H1 (cell line): ENCODE measurements at regions not wholly inside any gene's neighbourhood (a gene's known extent, or its start where the extent isn't known, plus 50 kb on each side); places are given as distances from the start of the nearest gene placed in this dataset.
A peak's percentile ranks its signal among the peaks of the same experiment; 100 is the strongest.

Source experiments
- CTCF ChIA-PET: fragments of 300-600 bp; sonication (Branson Sonifier 250); formaldehyde crosslinking; loops from one replicate; lab custom pipeline; 2021; ENCODE audit not compliant: partially characterized antibody; lab: Charles Lee
- POLR2A ChIA-PET: fragments of 300-600 bp; sonication (Branson Sonifier 250); formaldehyde crosslinking; loops from one replicate; lab custom pipeline; 2021; ENCODE audit warnings: inconsistent platforms; ENCODE audit not compliant: partially characterized antibody; lab: Charles Lee
- DNase-seq, 2 experiments: peaks; one replicate each; pipeline versions ENCODE4 v3.0.0 to v3.0.0-alpha.2; 2010 to 2022; ENCODE audit warnings: low spot score in 2 of 2, low read depth in 1 of 2, mixed read lengths in 1 of 2
- FAIRE-seq: peaks from 2 replicates; lab custom pipeline; 2011; peaks lifted over from hg19 to GRCh38; lab: Jason Lieb, UNC
- H2AFZ ChIP-seq: 2 replicates; pipeline ENCODE4 v1.8.1; 2012; ENCODE audit warnings: low read length, inconsistent platforms
- H2AK5ac ChIP-seq: 2 replicates; pipeline ENCODE4 v1.6.1; 2013; ENCODE audit warnings: low read depth, low read length
- H2BK120ac ChIP-seq: replicated peaks from 2 replicates; pipeline ENCODE3; 2013; ENCODE audit warnings: low read depth, low read length, inconsistent platforms
- H2BK12ac ChIP-seq: 2 replicates; pipeline ENCODE4 v1.6.1; 2013; ENCODE audit warnings: low read depth, low read length
- H2BK15ac ChIP-seq: 2 replicates; pipeline ENCODE4 v1.6.1; 2013; ENCODE audit warnings: low read length
- H2BK20ac ChIP-seq: 2 replicates; pipeline ENCODE4 v1.6.1; 2013; ENCODE audit warnings: low read length
- H2BK5ac ChIP-seq: 2 replicates; pipeline ENCODE4 v1.6.1; 2013; ENCODE audit warnings: low read depth, low read length
- H3K14ac ChIP-seq: 2 replicates; pipeline ENCODE4 v1.6.1; 2013; ENCODE audit warnings: inconsistent platforms; ENCODE audit not compliant: insufficient read length
- H3K18ac ChIP-seq: 2 replicates; pipeline ENCODE4 v1.6.1; 2013; ENCODE audit warnings: low read length; ENCODE audit errors: extremely low read depth
- H3K23ac ChIP-seq: 2 replicates; pipeline ENCODE4 v1.6.1; 2013; ENCODE audit warnings: inconsistent platforms; ENCODE audit not compliant: insufficient read length
- H3K23me2 ChIP-seq: 2 replicates; pipeline ENCODE4 v1.6.1; 2013; ENCODE audit warnings: low read depth, low read length
- H3K27ac ChIP-seq: 2 replicates; pipeline ENCODE4 v1.6.1; 2011; ENCODE audit warnings: low read depth, low read length, inconsistent platforms
- H3K27me3 ChIP-seq, 4 experiments: replicated peaks in 1 of 4; 1 replicate in 1 of 4; 2 replicates in 3 of 4; pipeline versions ENCODE4 v1.6.1 to v1.8.1; 2011 to 2013; ENCODE audit warnings: low read length in 3 of 4, mild to moderate bottlenecking in 3 of 4, inconsistent platforms in 2 of 4, mixed read lengths in 2 of 4, moderate library complexity in 1 of 4; ENCODE audit not compliant: control insufficient read depth in 3 of 4, insufficient read depth in 3 of 4; ENCODE audit errors: extremely low read depth in 1 of 4
- H3K36me3 ChIP-seq, 4 experiments: 2 replicates each; pipeline versions ENCODE4 v1.6.1 to v1.8.1; 2011 to 2013; ENCODE audit warnings: mild to moderate bottlenecking in 4 of 4, low read length in 3 of 4, moderate library complexity in 2 of 4, control low read depth in 1 of 4, inconsistent platforms in 1 of 4; ENCODE audit not compliant: insufficient read depth in 4 of 4, control insufficient read depth in 2 of 4
- H3K4ac ChIP-seq: replicated peaks from 2 replicates; pipeline ENCODE3; 2013; ENCODE audit warnings: low read length, low read depth, mixed read lengths, inconsistent platforms; ENCODE audit not compliant: insufficient read length
- H3K4me1 ChIP-seq, 4 experiments: replicated peaks in 1 of 4; 1 replicate in 1 of 4; 2 replicates in 3 of 4; pipeline versions ENCODE4 v1.6.1 to v1.8.1; 2011 to 2013; ENCODE audit warnings: low read length in 3 of 4, inconsistent platforms in 2 of 4, mixed read lengths in 1 of 4; ENCODE audit not compliant: insufficient read depth in 4 of 4, control insufficient read depth in 3 of 4
- H3K4me2 ChIP-seq, 2 experiments: 2 replicates each; pipeline versions ENCODE4 v1.6.1 to v1.8.1; 2011 to 2013; ENCODE audit warnings: low read depth in 2 of 2, low read length in 2 of 2, control low read depth in 1 of 2, inconsistent platforms in 1 of 2, mild to moderate bottlenecking in 1 of 2; ENCODE audit not compliant: insufficient read depth in 1 of 2
- H3K4me3 ChIP-seq, 4 experiments: fragments of 200-600, 300-600 bp in 1 of 4; sonication (generic), shearing (Covaris generic), sonication (Bioruptor Twin) in 1 of 4; 2 replicates each; pipeline versions ENCODE4 v1.5.1 to v1.8.1; 2011 to 2016; ENCODE audit warnings: low read length in 4 of 4, low read depth in 3 of 4, control low read depth in 2 of 4, inconsistent platforms in 2 of 4, mild to moderate bottlenecking in 2 of 4, mixed read lengths in 1 of 4, moderate library complexity in 1 of 4; ENCODE audit not compliant: insufficient read depth in 2 of 4; ENCODE audit errors: extremely low read depth in 1 of 4
- H3K56ac ChIP-seq: replicated peaks from 2 replicates; pipeline ENCODE3; 2013; ENCODE audit warnings: low read depth, mild to moderate bottlenecking, mixed read lengths, low read length, inconsistent platforms; ENCODE audit not compliant: insufficient read length
- H3K79me1 ChIP-seq: 2 replicates; pipeline ENCODE4 v1.6.1; 2013; ENCODE audit warnings: low read depth, low read length, control low read depth
- H3K79me2 ChIP-seq, 2 experiments: 2 replicates each; pipeline versions ENCODE4 v1.6.1 to v1.8.1; 2012 to 2013; ENCODE audit warnings: low read length in 2 of 2, mild to moderate bottlenecking in 2 of 2, inconsistent platforms in 1 of 2; ENCODE audit not compliant: insufficient read depth in 2 of 2, control insufficient read depth in 1 of 2
- H3K9ac ChIP-seq, 4 experiments: replicated peaks in 1 of 4; 1 replicate in 1 of 4; 2 replicates in 3 of 4; pipeline versions ENCODE4 v1.6.1 to v1.8.1; 2011 to 2013; ENCODE audit warnings: low read depth in 3 of 4, low read length in 3 of 4, control low read depth in 2 of 4, mild to moderate bottlenecking in 2 of 4, moderate library complexity in 2 of 4, inconsistent platforms in 1 of 4; ENCODE audit errors: extremely low read depth in 1 of 4
- H3K9me3 ChIP-seq, 2 experiments: 2 replicates each; pipeline versions ENCODE4 v1.6.1 to v1.8.1; 2012 to 2013; ENCODE audit warnings: mild to moderate bottlenecking in 2 of 2, moderate library complexity in 2 of 2, control low read depth in 1 of 2, inconsistent platforms in 1 of 2, low read depth in 1 of 2, low read length in 1 of 2, mixed read lengths in 1 of 2; ENCODE audit not compliant: insufficient read depth in 2 of 2
- H4K20me1 ChIP-seq, 2 experiments: replicated peaks in 1 of 2; 2 replicates each; pipeline versions ENCODE3 to v1.8.1; 2011 to 2013; ENCODE audit warnings: inconsistent platforms in 2 of 2, low read length in 2 of 2, mild to moderate bottlenecking in 1 of 2; ENCODE audit not compliant: insufficient read depth in 2 of 2, control insufficient read depth in 1 of 2
- H4K5ac ChIP-seq: 2 replicates; pipeline ENCODE4 v1.6.1; 2013; ENCODE audit warnings: low read length, low read depth, mixed read lengths, inconsistent platforms; ENCODE audit not compliant: insufficient read length
- H4K8ac ChIP-seq: 2 replicates; pipeline ENCODE4 v1.8.0; 2013; ENCODE audit warnings: mild to moderate bottlenecking, moderate library complexity, low read length, inconsistent platforms; ENCODE audit not compliant: insufficient read depth; ENCODE audit errors: extremely low read depth
- H4K91ac ChIP-seq: replicated peaks from 2 replicates; pipeline ENCODE3; 2013; ENCODE audit warnings: low read length, mixed read lengths, inconsistent platforms; ENCODE audit not compliant: insufficient read length
- CREB1 ChIP-seq: IDR thresholded peaks from 2 replicates; pipeline ENCODE4 v1.6.1; 2012; ENCODE audit warnings: inconsistent platforms
- RXRA ChIP-seq: IDR thresholded peaks from 2 replicates; pipeline ENCODE4 v1.6.1; 2011; ENCODE audit warnings: low read depth, mild to moderate bottlenecking, low read length, moderate library complexity; ENCODE audit not compliant: insufficient read depth
- WGBS, 2 experiments: shearing (Covaris generic) in 1 of 2; methylation state at CpG; one replicate each; pipeline versions ENCODE4 v1.1.6 to v1.1.7; 2013 to 2015; ENCODE audit warnings: low lambda C conversion rate in 2 of 2, mixed read lengths in 2 of 2, inconsistent platforms in 1 of 2, low coverage in 1 of 2, missing lambda C conversion rate in 1 of 2; ENCODE audit not compliant: insufficient replicate concordance in 2 of 2, insufficient coverage in 1 of 2, insufficient read length in 1 of 2; ENCODE audit errors: extremely low coverage in 1 of 2, missing lambda C conversion rate in 1 of 2; 5-methylcytosine and 5-hydroxymethylcytosine counted together
- TF ChIP-seq, protein P1 (sequence below): IDR thresholded peaks from 2 replicates; pipeline ENCODE4 v1.6.1; 2012; ENCODE audit warnings: inconsistent platforms

DNA sequence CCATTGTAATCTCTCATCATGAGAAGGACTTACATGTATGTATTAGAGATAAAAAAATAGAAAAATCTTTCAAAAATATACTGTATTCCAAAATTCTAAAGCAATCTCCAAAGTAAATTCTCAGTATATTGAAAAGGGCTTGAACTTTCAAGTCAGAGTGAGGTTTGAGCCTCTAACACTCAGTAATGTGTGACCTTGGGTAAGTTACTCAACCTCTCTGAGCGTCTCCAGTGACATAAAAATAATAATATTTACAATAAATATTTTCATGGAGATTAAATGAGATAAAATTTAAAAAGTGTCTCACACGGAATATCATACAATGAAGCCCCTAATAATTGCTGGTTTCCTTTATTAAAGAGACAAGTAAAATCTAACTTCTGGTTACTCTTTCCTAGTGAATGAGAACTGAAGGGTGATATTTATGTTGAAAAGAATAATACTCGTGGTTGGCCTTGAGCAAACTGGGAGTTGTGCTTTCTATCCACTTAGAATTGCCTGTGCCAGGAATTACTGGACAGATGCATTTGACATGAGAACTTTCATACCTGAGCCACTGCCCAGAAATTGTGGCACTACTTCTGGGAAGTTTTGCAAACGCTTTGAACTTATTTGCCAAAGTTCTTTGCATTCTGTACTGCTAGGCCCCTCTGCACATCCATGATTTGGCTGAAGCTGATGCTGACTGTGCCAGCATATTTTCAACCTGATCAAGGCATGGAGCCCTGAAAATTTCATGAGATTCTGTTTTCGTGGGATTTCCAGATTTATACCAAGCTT is 933.7 kb downstream of the GALC start:
- Histone ChIP-seq H2BK20ac (no peak overlapping the region), H3K4ac (no peak overlapping the region), H4K91ac (no peak overlapping the region), H3K27ac (no peak overlapping the region), H2BK120ac (no peak overlapping the region), H3K14ac (no peak overlapping the region), H3K4me1 (peaks cover 0 to 3% (median under 1%) of the 10 kb centered on the region in 4 experiments; a peak in 1 of 7 replicates), H3K27me3 (no peaks in the 10 kb centered on the region), H2BK12ac (no peak overlapping the region)
- DNase-seq: no peak
- 86% methylated on average over 5 of the region's 5 CpGs; no CpG with 5 or more reads in 1 of the 2 experiments for WGBS, 2 experiments
- POLR2A ChIA-PET: no interaction called here
- TF ChIP-seq, protein P1, sequence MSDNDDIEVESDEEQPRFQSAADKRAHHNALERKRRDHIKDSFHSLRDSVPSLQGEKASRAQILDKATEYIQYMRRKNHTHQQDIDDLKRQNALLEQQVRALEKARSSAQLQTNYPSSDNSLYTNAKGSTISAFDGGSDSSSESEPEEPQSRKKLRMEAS: no peak
- TF ChIP-seq RXRA (no peak), CREB1 (no peak)
- TF ChIP-seq, all 59 proteins: peak for 0
- H3K36me3 ChIP-seq: no peaks in the 10 kb centered on the region
- H3K56ac ChIP-seq: no peak overlapping the region
- H3K4me2 ChIP-seq: no peak overlapping the region
- H2BK5ac ChIP-seq: no peak overlapping the region
- no peak for FAIRE-seq
- no peaks in the 10 kb centered on the region for H3K9me3 ChIP-seq
- no peak overlapping the region for H3K18ac ChIP-seq
- H2AFZ ChIP-seq: peak overlapping the region; percentile 51; the same call in 1 of the 2 replicates
- no peak overlapping the region for H4K5ac ChIP-seq
- H3K23me2 ChIP-seq: no peaks in the 10 kb centered on the region
- no peak overlapping the region for H4K8ac ChIP-seq
- no peaks in the 10 kb centered on the region for H3K79me2 ChIP-seq
- no peaks in the 10 kb centered on the region for H3K79me1 ChIP-seq
- no peak overlapping the region for H3K9ac ChIP-seq
- H4K20me1 ChIP-seq: no peaks in the 10 kb centered on the region
- CTCF ChIA-PET: interaction anchor here (2.5 kb wide), 1 partner anchor 9 kb away, joined by 11 read pairs; no protein-coding TSS in a partner anchor
- no peak overlapping the region for H3K4me3 ChIP-seq
- H3K23ac ChIP-seq: no peak overlapping the region
- H2AK5ac ChIP-seq: no peak overlapping the region
- no peak overlapping the region for H2BK15ac ChIP-seq
